ENCODE measurements at regions not wholly inside any gene's neighbourhood (a gene's known extent, or its start where the extent isn't known, plus 50 kb on each side); places are given as distances from the start of the nearest gene placed in this dataset.

DNA sequence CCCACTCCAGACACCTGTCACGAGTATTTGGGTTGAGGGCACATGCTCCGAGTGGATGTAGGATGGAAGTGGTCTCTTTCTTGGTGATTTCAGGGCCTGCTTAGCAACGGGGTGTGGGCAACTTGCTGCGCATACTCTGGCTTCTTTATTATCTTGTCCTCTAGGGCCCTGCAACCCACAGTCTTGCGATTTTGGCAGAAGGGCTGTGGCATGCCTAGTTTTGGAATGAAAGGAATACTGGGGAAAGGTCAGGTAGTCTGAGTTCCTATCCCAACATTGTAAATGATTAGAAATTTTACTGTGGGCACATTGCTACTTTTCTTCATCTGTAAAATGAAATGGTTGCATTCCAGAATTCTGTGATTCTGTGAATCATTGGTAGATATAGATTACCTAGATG is 74.3 kb downstream of the ACTBL2 start:
- TF ChIP-seq, protein P1, sequence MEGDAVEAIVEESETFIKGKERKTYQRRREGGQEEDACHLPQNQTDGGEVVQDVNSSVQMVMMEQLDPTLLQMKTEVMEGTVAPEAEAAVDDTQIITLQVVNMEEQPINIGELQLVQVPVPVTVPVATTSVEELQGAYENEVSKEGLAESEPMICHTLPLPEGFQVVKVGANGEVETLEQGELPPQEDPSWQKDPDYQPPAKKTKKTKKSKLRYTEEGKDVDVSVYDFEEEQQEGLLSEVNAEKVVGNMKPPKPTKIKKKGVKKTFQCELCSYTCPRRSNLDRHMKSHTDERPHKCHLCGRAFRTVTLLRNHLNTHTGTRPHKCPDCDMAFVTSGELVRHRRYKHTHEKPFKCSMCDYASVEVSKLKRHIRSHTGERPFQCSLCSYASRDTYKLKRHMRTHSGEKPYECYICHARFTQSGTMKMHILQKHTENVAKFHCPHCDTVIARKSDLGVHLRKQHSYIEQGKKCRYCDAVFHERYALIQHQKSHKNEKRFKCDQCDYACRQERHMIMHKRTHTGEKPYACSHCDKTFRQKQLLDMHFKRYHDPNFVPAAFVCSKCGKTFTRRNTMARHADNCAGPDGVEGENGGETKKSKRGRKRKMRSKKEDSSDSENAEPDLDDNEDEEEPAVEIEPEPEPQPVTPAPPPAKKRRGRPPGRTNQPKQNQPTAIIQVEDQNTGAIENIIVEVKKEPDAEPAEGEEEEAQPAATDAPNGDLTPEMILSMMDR (IDR thresholded peaks at IDR 0.05), result no peak
- TF ChIP-seq POLR2A (IDR thresholded peaks at IDR 0.05), result no peak
